Right atrium auricular region (tissue), 2 donors: ENCODE measurements at regions not wholly inside any gene's neighbourhood (a gene's known extent, or its start where the extent isn't known, plus 50 kb on each side); places are given as distances from the start of the nearest gene placed in this dataset.

Experiments
- DNase-seq: peaks from one replicate; pipeline ENCODE4 v3.0.0-alpha.2; 2019; ENCODE audit warnings: low spot score
- H3K27ac ChIP-seq, 2 donors: fragments of 200-600 bp; sonication (generic); 1 replicate in 1 of 2; 2 replicates in 1 of 2; pipeline ENCODE4 v1.5.1; 2016 to 2019
- H3K27me3 ChIP-seq, 2 donors: fragments of 200-600 bp; sonication (generic); one replicate each; pipeline versions ENCODE4 v1.5.1 to v1.6.0; 2017 to 2019
- H3K36me3 ChIP-seq: fragments of 200-600 bp; sonication (generic); one replicate; pipeline ENCODE4 v1.5.1; 2016
- H3K4me1 ChIP-seq, 2 donors: fragments of 200-600 bp; sonication (generic); one replicate each; pipeline versions ENCODE4 v1.5.1 to v1.6.0; 2017 to 2019
- H3K4me3 ChIP-seq, 2 donors: fragments of 200-600 bp; sonication (generic); 1 replicate in 1 of 2; 2 replicates in 1 of 2; pipeline ENCODE4 v1.5.1; 2017 to 2019; ENCODE audit warnings: mild to moderate bottlenecking in 1 of 2, moderate library complexity in 1 of 2
- H3K9me3 ChIP-seq, 2 donors: fragments of 200-600 bp; sonication (generic); one replicate each; pipeline ENCODE4 v1.5.1; 2019
- TF ChIP-seq, protein P1 (sequence below), 2 donors: fragments of 200-600 bp; sonication (generic); IDR thresholded peaks; one replicate each; pipeline ENCODE4 v1.5.1; 2019; ENCODE audit warnings: antibody characterized with exemption in 2 of 2

DNA sequence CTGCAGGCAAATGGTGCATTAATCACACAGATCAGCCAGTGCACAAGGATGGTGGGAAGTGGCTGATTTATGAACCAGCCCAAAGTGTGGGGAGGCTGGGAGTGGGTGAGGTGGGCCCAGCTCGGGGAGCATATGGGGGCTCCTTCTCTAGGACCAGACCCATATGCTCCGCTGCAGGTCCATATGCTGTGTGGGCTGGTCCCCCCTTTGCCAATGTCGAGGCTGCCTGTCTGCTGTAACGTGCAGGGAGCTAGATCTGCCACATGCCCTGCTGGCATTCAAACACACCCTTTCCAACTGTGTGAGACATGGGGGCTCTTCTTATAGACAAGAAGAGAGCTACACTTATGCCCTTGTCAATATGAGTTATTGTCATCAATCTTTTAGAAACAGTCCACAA, 566.3 kb downstream of the DHX35 start:
- H3K4me1 ChIP-seq: no peaks in the 10 kb centered on the region
- H3K9me3 ChIP-seq: no peaks in the 10 kb centered on the region
- TF ChIP-seq, protein P1, sequence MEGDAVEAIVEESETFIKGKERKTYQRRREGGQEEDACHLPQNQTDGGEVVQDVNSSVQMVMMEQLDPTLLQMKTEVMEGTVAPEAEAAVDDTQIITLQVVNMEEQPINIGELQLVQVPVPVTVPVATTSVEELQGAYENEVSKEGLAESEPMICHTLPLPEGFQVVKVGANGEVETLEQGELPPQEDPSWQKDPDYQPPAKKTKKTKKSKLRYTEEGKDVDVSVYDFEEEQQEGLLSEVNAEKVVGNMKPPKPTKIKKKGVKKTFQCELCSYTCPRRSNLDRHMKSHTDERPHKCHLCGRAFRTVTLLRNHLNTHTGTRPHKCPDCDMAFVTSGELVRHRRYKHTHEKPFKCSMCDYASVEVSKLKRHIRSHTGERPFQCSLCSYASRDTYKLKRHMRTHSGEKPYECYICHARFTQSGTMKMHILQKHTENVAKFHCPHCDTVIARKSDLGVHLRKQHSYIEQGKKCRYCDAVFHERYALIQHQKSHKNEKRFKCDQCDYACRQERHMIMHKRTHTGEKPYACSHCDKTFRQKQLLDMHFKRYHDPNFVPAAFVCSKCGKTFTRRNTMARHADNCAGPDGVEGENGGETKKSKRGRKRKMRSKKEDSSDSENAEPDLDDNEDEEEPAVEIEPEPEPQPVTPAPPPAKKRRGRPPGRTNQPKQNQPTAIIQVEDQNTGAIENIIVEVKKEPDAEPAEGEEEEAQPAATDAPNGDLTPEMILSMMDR (IDR thresholded peaks at IDR 0.05): no peak
- no peak overlapping the region for H3K27ac ChIP-seq
- H3K36me3 ChIP-seq: no peaks in the 10 kb centered on the region
- no peak for DNase-seq
- no peaks in the 10 kb centered on the region for H3K27me3 ChIP-seq
- no peak overlapping the region for H3K4me3 ChIP-seq

DNA sequence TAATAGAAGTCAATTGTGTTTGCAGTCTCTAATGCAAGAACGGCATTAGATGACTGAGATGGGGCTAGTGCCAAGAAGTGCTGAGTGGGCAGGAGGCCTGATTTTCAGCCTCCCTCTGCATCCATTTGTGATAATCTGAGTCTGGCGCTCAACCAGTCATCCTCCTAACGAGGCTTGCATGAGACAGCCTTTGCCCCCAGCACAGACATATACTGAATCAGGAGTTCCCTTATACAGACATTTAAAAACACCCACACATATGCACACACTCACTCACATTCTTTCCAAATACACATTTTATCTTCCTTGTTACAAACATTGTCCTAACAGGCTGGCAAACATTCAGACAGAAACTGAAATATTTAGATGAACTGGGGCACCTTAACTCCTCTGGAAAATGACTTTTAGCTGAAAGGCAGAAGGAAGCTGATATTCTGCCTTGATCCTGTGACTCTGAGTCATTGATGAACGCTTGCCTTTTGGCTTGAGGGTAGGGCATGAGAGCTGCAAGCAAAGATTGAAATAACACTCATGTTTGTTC, 562.3 kb downstream of the DHX35 start:
- no peak overlapping the region for H3K4me3 ChIP-seq
- H3K27me3 ChIP-seq: no peaks in the 10 kb centered on the region
- H3K4me1 ChIP-seq: no peaks in the 10 kb centered on the region
- TF ChIP-seq, protein P1 (IDR thresholded peaks at IDR 0.05): no peak
- H3K9me3 ChIP-seq: no peaks in the 10 kb centered on the region
- no peak overlapping the region for H3K27ac ChIP-seq
- no peaks in the 10 kb centered on the region for H3K36me3 ChIP-seq
- no peak for DNase-seq

DNA sequence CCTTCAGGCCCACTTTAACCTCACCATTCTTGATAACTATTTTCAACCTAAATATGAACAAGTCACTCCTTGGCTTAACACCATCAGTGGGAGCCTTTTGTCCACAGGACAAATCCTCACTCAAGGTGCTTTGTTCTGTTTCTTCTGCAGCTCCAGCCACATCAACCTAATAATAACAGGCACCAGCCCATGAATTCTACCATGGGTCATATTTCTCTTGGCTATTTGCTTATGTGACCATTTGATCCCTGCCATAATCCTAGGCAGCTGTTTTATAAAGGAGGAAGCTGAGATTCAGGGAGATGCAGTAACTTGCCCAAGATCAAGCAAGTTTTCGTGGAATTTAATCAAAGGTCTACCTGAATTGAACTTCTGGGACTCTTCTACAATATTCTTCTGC, 561.3 kb downstream of the DHX35 start:
- Histone ChIP-seq H3K27me3 (no peaks in the 10 kb centered on the region), H3K4me3 (no peak overlapping the region), H3K36me3 (no peaks in the 10 kb centered on the region), H3K4me1 (no peaks in the 10 kb centered on the region), H3K27ac (no peak overlapping the region), H3K9me3 (no peaks in the 10 kb centered on the region)
- TF ChIP-seq, protein P1 (IDR thresholded peaks at IDR 0.05): no peak
- DNase-seq: no peak

DNA sequence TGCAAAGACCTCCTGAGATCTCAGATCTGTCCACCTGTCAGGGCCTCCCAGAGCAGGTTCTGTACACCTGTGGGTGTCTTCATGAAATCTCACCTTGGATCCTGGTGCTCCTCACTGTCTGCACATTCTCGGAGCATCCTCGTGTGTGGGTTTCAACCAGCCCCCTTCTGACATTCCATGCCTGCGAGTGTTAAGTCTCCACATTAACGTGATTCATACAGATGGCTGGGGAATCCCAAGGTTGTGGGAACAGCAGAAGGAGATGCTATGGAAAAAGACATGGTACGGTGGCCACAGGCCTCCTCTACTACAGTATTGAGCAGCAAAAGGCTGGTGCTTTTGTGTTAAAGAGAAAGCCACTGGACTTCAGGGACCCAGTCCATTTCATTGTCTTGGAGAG, 556.5 kb downstream of the DHX35 start:
- H3K4me1 ChIP-seq: no peaks in the 10 kb centered on the region
- TF ChIP-seq, protein P1 (IDR thresholded peaks at IDR 0.05): no peak
- H3K4me3 ChIP-seq: no peak overlapping the region
- no peak for DNase-seq
- H3K27ac ChIP-seq: no peak overlapping the region
- no peaks in the 10 kb centered on the region for H3K36me3 ChIP-seq
- H3K9me3 ChIP-seq: no peaks in the 10 kb centered on the region
- H3K27me3 ChIP-seq: no peaks in the 10 kb centered on the region

DNA sequence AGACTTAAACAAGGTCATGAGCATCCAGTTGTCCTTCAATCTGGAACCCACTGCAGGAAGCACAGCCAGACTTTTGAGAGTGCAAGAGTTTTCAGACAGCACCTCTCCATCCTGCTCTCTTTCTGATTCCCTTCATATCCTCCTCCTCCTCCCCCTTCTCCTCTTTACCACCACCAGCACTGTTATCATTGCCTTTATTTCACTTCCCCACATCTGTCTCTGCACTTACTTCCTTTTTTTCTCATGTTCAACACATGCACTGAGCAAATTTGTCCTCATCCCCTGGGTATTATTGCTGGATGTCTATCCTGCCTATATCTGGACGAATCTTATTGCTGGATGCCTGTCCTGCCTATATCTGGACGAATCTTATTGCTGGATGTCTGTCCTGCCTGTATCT, 554.8 kb downstream of the DHX35 start:
- DNase-seq: no peak
- TF ChIP-seq, protein P1 (IDR thresholded peaks at IDR 0.05): no peak
- no peak overlapping the region for H3K4me3 ChIP-seq

DNA sequence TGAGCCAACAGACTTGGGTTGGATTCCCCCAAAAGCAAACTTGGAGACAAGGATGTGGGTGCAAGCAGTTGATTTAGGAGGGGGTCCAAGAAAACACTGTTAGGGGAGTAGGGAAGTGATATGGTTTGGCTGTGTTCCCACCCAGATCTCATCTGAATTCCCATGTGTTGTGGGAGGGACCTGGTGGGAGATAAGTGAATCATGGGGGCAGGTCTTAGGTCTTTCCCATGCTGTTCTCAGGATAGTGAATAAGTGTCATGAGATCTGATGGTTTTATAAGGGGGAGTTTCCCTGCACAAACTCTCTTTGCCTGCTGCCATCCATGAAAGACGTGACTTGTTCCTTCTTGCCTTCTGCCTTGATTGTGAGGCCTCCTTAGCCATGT, 542.6 kb downstream of the DHX35 start:
- DNase-seq: no peak
- Histone ChIP-seq H3K27ac (no peak overlapping the region), H3K27me3 (no peaks in the 10 kb centered on the region), H3K36me3 (no peaks in the 10 kb centered on the region), H3K4me3 (no peak overlapping the region), H3K9me3 (no peaks in the 10 kb centered on the region), H3K4me1 (no peaks in the 10 kb centered on the region)
- TF ChIP-seq, protein P1 (IDR thresholded peaks at IDR 0.05): no peak

More for the DNA sequence above, 554.8 kb downstream of the DHX35 start:
- Histone ChIP-seq H3K36me3 (no peaks in the 10 kb centered on the region), H3K27me3 (no peaks in the 10 kb centered on the region), H3K27ac (no peak overlapping the region), H3K9me3 (no peaks in the 10 kb centered on the region), H3K4me1 (no peaks in the 10 kb centered on the region)
